ENCODE measurements at regions not wholly inside any gene's neighbourhood (a gene's known extent, or its start where the extent isn't known, plus 50 kb on each side); places are given as distances from the start of the nearest gene placed in this dataset.

DNA sequence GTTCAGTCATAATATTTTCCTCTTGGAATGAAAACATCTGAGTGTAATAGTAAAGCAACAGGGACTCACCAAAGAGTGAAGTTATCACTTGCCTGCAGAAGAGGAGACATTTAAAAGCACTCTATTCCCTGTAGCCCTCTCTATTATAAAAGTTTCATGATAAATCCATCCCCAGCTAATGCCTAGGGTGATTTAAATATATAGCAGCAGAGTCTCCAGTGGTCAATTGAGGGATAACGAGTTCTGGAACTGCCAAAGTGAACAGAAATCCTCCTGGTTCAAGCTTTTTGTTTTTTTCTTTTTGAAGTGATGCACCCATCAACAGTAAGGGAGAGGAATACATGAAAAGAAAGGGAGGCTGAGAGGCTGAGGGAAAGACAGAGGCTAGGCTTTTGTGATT is 87.3 kb downstream of the EVX1 start:
- DNase-seq = peak; percentile 18
- H3K4me1 ChIP-seq (ENCODE audit: insufficient read depth) = no peaks in the 10 kb centered on the region
- no peak overlapping the region for H3K27ac ChIP-seq
- no peak overlapping the region for H3K9ac ChIP-seq
- TF ChIP-seq EZH2phosphoT487 (IDR thresholded peaks at IDR 0.05; ENCODE audit: insufficient read depth, low read depth) (no peak), EZH2 (IDR thresholded peaks at IDR 0.05; ENCODE audit: insufficient read depth, poor library complexity, severe bottlenecking) (no peak)
- no peaks in the 10 kb centered on the region for H3K9me3 ChIP-seq (ENCODE audit: low read depth)
- in situ Hi-C loops (cut with MboI) = no loop called here
- no peak overlapping the region for H2AFZ ChIP-seq
- H3K27me3 ChIP-seq (replicated peaks; ENCODE audit: insufficient read depth) = no peaks in the 10 kb centered on the region
- H3K4me3 ChIP-seq = no peak overlapping the region
- H3F3A ChIP-seq (ENCODE audit: insufficient read depth) = no peaks in the 10 kb centered on the region
- no peak overlapping the region for H3K4me2 ChIP-seq (ENCODE audit: unreplicated experiment)
- H3K9me2 ChIP-seq (ENCODE audit: insufficient read depth) = no peaks in the 10 kb centered on the region
- 23 to 31% methylated on average over 1 of the region's 1 CpG for WGBS, 2 experiments (ENCODE audit: low coverage in 1 of 2, low lambda C conversion rate in 2 of 2, missing lambda C conversion rate in 2 of 2)
- H3K36me3 ChIP-seq (ENCODE audit: low read depth) = no peaks in the 10 kb centered on the region
- no peaks in the 10 kb centered on the region for H3K79me2 ChIP-seq (ENCODE audit: insufficient read depth)
- no peaks in the 10 kb centered on the region for H4K20me1 ChIP-seq (ENCODE audit: insufficient read depth)

DNA sequence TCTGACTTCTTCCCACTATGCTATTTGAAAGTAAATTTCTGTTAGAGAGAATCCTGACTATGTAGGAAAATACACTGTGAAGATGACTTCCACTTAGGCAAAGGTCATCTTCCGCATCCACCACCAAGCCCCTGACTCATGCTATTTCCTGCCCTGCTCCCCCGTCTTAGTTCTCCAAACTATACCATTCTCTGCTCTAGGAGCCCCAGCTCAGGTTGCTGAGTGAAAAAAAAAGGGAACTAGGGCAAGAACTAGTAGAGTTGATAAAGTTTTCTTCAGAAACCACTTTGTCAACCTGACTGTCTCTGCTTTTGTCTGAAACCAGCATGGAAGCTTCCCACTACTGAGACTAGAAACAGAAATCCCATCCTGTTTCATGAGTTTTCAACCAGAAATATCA is 96.9 kb downstream of the EVX1 start:
- no peak for TF ChIP-seq EZH2phosphoT487 (IDR thresholded peaks at IDR 0.05; ENCODE audit: insufficient read depth, low read depth)
- TF ChIP-seq EZH2 (IDR thresholded peaks at IDR 0.05; ENCODE audit: insufficient read depth, poor library complexity, severe bottlenecking) = no peak
- DNase-seq = no peak
- Histone ChIP-seq H3K9ac (no peak overlapping the region), H3K4me1 (ENCODE audit: insufficient read depth) (no peaks in the 10 kb centered on the region), H3K9me3 (ENCODE audit: low read depth) (no peaks in the 10 kb centered on the region), H3K27me3 (replicated peaks; ENCODE audit: insufficient read depth) (no peaks in the 10 kb centered on the region), H3K36me3 (ENCODE audit: low read depth) (no peaks in the 10 kb centered on the region), H4K20me1 (ENCODE audit: insufficient read depth) (no peaks in the 10 kb centered on the region), H2AFZ (no peak overlapping the region), H3K79me2 (ENCODE audit: insufficient read depth) (no peaks in the 10 kb centered on the region), H3K27ac (no peak overlapping the region), H3K4me3 (no peak overlapping the region), H3F3A (ENCODE audit: insufficient read depth) (no peaks in the 10 kb centered on the region), H3K9me2 (ENCODE audit: insufficient read depth) (no peaks in the 10 kb centered on the region), H3K4me2 (ENCODE audit: unreplicated experiment) (no peak overlapping the region)
- 78 to 82% methylated on average over 2 of the region's 2 CpGs for WGBS, 2 experiments (ENCODE audit: low coverage in 1 of 2, low lambda C conversion rate in 2 of 2, missing lambda C conversion rate in 2 of 2)
- in situ Hi-C loops (cut with MboI) = no loop called here

DNA sequence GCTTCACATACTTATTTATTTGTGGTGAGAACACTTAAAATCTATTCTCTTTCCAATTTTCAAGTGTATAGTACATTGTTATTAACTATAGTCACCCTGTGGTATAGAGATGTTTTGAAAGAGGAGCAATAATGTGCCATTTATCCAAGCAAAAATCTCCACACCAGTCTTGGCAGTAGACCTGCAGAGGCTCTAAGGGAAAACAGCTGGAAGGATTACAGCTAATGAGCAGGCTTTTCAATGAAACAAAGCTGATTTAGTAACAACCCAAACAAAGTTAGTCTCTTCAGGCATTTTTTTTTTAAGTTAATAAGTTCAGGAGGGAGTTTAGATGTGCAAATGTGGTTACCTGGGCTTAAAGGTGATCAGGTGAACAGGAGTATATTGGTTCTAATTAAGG is 101.9 kb downstream of the EVX1 start:
- no peak for DNase-seq
- no peaks in the 10 kb centered on the region for H3K36me3 ChIP-seq (ENCODE audit: low read depth)
- no peak overlapping the region for H2AFZ ChIP-seq
- H3K9ac ChIP-seq = no peak overlapping the region
- no peaks in the 10 kb centered on the region for H3K79me2 ChIP-seq (ENCODE audit: insufficient read depth)
- no peak for TF ChIP-seq EZH2 (IDR thresholded peaks at IDR 0.05; ENCODE audit: insufficient read depth, poor library complexity, severe bottlenecking)
- TF ChIP-seq EZH2phosphoT487 (IDR thresholded peaks at IDR 0.05; ENCODE audit: insufficient read depth, low read depth) = no peak
- no peak overlapping the region for H3K4me3 ChIP-seq
- no peaks in the 10 kb centered on the region for H3F3A ChIP-seq (ENCODE audit: insufficient read depth)
- H3K4me2 ChIP-seq (ENCODE audit: unreplicated experiment) = no peak overlapping the region
- H4K20me1 ChIP-seq (ENCODE audit: insufficient read depth) = no peaks in the 10 kb centered on the region
- no peaks in the 10 kb centered on the region for H3K4me1 ChIP-seq (ENCODE audit: insufficient read depth)
- H3K9me3 ChIP-seq (ENCODE audit: low read depth) = no peaks in the 10 kb centered on the region
- in situ Hi-C loops (cut with MboI) = no loop called here
- no peaks in the 10 kb centered on the region for H3K27me3 ChIP-seq (replicated peaks; ENCODE audit: insufficient read depth)
- H3K9me2 ChIP-seq (ENCODE audit: insufficient read depth) = no peaks in the 10 kb centered on the region
- no peak overlapping the region for H3K27ac ChIP-seq

DNA sequence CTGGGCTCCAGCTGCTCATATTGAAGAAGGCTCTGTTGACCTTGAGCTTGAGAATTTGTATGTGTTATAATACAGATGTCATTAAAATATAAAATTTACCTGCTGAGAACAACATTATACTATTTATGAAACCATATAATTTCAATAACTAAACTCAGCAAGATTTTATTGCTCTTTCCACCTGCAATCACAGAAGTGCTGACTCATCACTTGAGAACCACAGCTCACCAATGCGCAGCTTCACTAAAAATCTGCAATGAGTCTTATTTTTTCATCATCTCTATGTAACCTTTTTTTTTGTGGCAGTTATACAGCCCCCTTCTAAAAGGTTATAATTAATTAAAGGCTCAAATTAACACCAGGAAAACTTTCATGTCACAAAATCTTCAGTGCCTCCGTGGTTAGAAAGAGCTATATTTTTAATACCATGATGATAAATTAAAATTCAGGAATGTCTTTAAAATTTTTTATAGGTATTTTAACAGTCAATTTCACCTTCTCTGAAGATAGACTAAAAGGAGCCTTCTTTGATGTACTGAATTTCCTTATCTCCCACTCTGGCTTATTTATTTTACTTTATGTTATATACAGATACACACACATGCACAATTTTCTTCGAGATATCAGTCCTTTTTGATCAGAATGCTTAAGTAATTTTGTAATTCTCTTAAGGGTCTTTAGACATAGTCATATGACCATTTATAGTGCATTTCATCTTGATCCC is 102.7 kb downstream of the EVX1 start:
- TF ChIP-seq EZH2phosphoT487 (IDR thresholded peaks at IDR 0.05; ENCODE audit: insufficient read depth, low read depth) (no peak), EZH2 (IDR thresholded peaks at IDR 0.05; ENCODE audit: insufficient read depth, poor library complexity, severe bottlenecking) (no peak)
- Histone ChIP-seq H3K4me2 (ENCODE audit: unreplicated experiment) (no peak overlapping the region), H3K9me2 (ENCODE audit: insufficient read depth) (no peaks in the 10 kb centered on the region), H3K27me3 (replicated peaks; ENCODE audit: insufficient read depth) (0 out of 2 replicates have a peak, but pooled peaks cover 3% of the 10 kb centered on the region), H2AFZ (no peak overlapping the region), H3K9me3 (ENCODE audit: low read depth) (no peaks in the 10 kb centered on the region), H3F3A (ENCODE audit: insufficient read depth) (no peaks in the 10 kb centered on the region), H3K4me3 (no peak overlapping the region), H3K9ac (no peak overlapping the region), H3K79me2 (ENCODE audit: insufficient read depth) (no peaks in the 10 kb centered on the region), H3K36me3 (ENCODE audit: low read depth) (no peaks in the 10 kb centered on the region), H3K27ac (no peak overlapping the region), H4K20me1 (ENCODE audit: insufficient read depth) (no peaks in the 10 kb centered on the region), H3K4me1 (ENCODE audit: insufficient read depth) (no peaks in the 10 kb centered on the region)
- DNase-seq = no peak
- 80% methylated on average over 3 of the region's 3 CpGs for WGBS, 2 experiments (ENCODE audit: low coverage in 1 of 2, low lambda C conversion rate in 2 of 2, missing lambda C conversion rate in 2 of 2)
- in situ Hi-C loops (cut with MboI) = no loop called here

DNA sequence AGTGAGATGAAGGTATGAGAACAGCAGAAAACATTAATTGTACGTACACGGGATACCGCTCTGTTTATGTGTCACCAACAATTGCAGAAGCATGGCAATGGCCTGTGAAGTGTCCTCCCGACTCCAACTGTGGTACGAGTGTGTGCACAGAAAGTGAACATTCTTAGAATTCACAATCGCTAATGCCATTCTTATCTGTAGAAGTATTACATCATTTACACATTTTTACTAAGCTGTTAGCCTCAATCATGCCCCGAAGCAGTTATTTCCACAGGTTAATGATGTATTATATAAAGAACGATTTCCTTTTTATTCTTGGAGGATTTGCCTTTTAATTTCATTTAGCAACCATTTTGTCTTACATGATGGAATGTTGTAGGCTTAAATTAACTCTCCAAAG is 103.4 kb downstream of the EVX1 start:
- no peak overlapping the region for H3K27ac ChIP-seq
- peaks cover 9% of the 10 kb centered on the region; the same call in 1 of the 2 replicates for H3K27me3 ChIP-seq (replicated peaks; ENCODE audit: insufficient read depth)
- in situ Hi-C loops (cut with MboI) = no loop called here
- H3K4me2 ChIP-seq (ENCODE audit: unreplicated experiment) = no peak overlapping the region
- H3K79me2 ChIP-seq (ENCODE audit: insufficient read depth) = no peaks in the 10 kb centered on the region
- H3K4me3 ChIP-seq = no peak overlapping the region
- no peaks in the 10 kb centered on the region for H4K20me1 ChIP-seq (ENCODE audit: insufficient read depth)
- no peaks in the 10 kb centered on the region for H3K4me1 ChIP-seq (ENCODE audit: insufficient read depth)
- H2AFZ ChIP-seq = no peak overlapping the region
- no peaks in the 10 kb centered on the region for H3F3A ChIP-seq (ENCODE audit: insufficient read depth)
- TF ChIP-seq EZH2 (IDR thresholded peaks at IDR 0.05; ENCODE audit: insufficient read depth, poor library complexity, severe bottlenecking) (no peak), EZH2phosphoT487 (IDR thresholded peaks at IDR 0.05; ENCODE audit: insufficient read depth, low read depth) (no peak)
- WGBS, 2 experiments (ENCODE audit: low coverage in 1 of 2, low lambda C conversion rate in 2 of 2, missing lambda C conversion rate in 2 of 2) = 90 to 93% methylated on average over 8 of the region's 8 CpGs
- no peaks in the 10 kb centered on the region for H3K9me2 ChIP-seq (ENCODE audit: insufficient read depth)
- H3K9ac ChIP-seq = no peak overlapping the region
- DNase-seq = no peak
- H3K9me3 ChIP-seq (ENCODE audit: low read depth) = no peaks in the 10 kb centered on the region
- H3K36me3 ChIP-seq (ENCODE audit: low read depth) = no peaks in the 10 kb centered on the region

Data from GM23248 (cell line).